ENCODE measurements at regions not wholly inside any gene's neighbourhood (a gene's known extent, or its start where the extent isn't known, plus 50 kb on each side); places are given as distances from the start of the nearest gene placed in this dataset.

- H3K4me3 ChIP-seq (ENCODE audit: low read depth, low read length): no peak overlapping the region
- TF ChIP-seq CTCF (IDR thresholded peaks at IDR 0.05; ENCODE audit: insufficient read depth, low read depth, low read length): no peak
- CTCF ChIA-PET: no interaction called here
- no peak for DNase-seq (ENCODE audit: low read depth)
- no peaks in the 10 kb centered on the region for H3K36me3 ChIP-seq (ENCODE audit: control insufficient read depth, insufficient read depth, low read length)
- POLR2A ChIA-PET: no interaction called here
- H3K27me3 ChIP-seq (ENCODE audit: control insufficient read depth, insufficient read depth, low read length): no peaks in the 10 kb centered on the region; the same call in 1 of the 2 replicates
These were observed 400.4 kb upstream of the FAM241A start for GRCh38 chr4:111744847-111745246.

- no peaks in the 10 kb centered on the region for H3K36me3 ChIP-seq (ENCODE audit: control insufficient read depth, insufficient read depth, low read length)
- CTCF ChIA-PET: no interaction called here
- DNase-seq (ENCODE audit: low read depth): no peak
- no peak overlapping the region for H3K4me3 ChIP-seq (ENCODE audit: low read depth, low read length)
- no peaks in the 10 kb centered on the region; the same call in 1 of the 2 replicates for H3K27me3 ChIP-seq (ENCODE audit: control insufficient read depth, insufficient read depth, low read length)
- POLR2A ChIA-PET: no interaction called here
- TF ChIP-seq CTCF (IDR thresholded peaks at IDR 0.05; ENCODE audit: insufficient read depth, low read depth, low read length): no peak
These were observed 397.1 kb upstream of the FAM241A start for GRCh38 chr4:111748157-111748556.

- H3K36me3 ChIP-seq (ENCODE audit: control insufficient read depth, insufficient read depth, low read length): no peaks in the 10 kb centered on the region
- H3K27me3 ChIP-seq (ENCODE audit: control insufficient read depth, insufficient read depth, low read length): no peaks in the 10 kb centered on the region
- no peak overlapping the region for H3K4me3 ChIP-seq (ENCODE audit: low read depth, low read length)
- ChIA-PET CTCF (interaction anchor here (0.7 kb wide), 1 partner anchor 17 kb away, joined by 3 read pairs; no protein-coding TSS in a partner anchor), POLR2A (no interaction called here)
- no peak for TF ChIP-seq CTCF (IDR thresholded peaks at IDR 0.05; ENCODE audit: insufficient read depth, low read depth, low read length)
- no peak for DNase-seq (ENCODE audit: low read depth)
These were observed 391.3 kb upstream of the FAM241A start for GRCh38 chr4:111754003-111754402.

GRCh38 chr4:111755571-111755970, 389.7 kb upstream of the FAM241A start:
- H3K27me3 ChIP-seq (ENCODE audit: control insufficient read depth, insufficient read depth, low read length): no peaks in the 10 kb centered on the region
- CTCF ChIA-PET: no interaction called here

GRCh38 chr4:111761531-111761930, 383.7 kb upstream of the FAM241A start:
- Histone ChIP-seq H3K36me3 (ENCODE audit: control insufficient read depth, insufficient read depth, low read length) (no peaks in the 10 kb centered on the region), H3K4me3 (ENCODE audit: low read depth, low read length) (no peak overlapping the region), H3K27me3 (ENCODE audit: control insufficient read depth, insufficient read depth, low read length) (no peaks in the 10 kb centered on the region)
- peak; percentile 22 for DNase-seq (ENCODE audit: low read depth)
- POLR2A ChIA-PET: no interaction called here
- CTCF ChIA-PET: no interaction called here
- no peak for TF ChIP-seq CTCF (IDR thresholded peaks at IDR 0.05; ENCODE audit: insufficient read depth, low read depth, low read length)

More at GRCh38 chr4:111755571-111755970, 389.7 kb upstream of the FAM241A start:
- POLR2A ChIA-PET: no interaction called here
- Histone ChIP-seq H3K4me3 (ENCODE audit: low read depth, low read length) (no peak overlapping the region), H3K36me3 (ENCODE audit: control insufficient read depth, insufficient read depth, low read length) (no peaks in the 10 kb centered on the region)
- DNase-seq (ENCODE audit: low read depth): no peak
- no peak for TF ChIP-seq CTCF (IDR thresholded peaks at IDR 0.05; ENCODE audit: insufficient read depth, low read depth, low read length)
